ENCODE measurements at regions not wholly inside any gene's neighbourhood (a gene's known extent, or its start where the extent isn't known, plus 50 kb on each side); places are given as distances from the start of the nearest gene placed in this dataset.

DNA sequence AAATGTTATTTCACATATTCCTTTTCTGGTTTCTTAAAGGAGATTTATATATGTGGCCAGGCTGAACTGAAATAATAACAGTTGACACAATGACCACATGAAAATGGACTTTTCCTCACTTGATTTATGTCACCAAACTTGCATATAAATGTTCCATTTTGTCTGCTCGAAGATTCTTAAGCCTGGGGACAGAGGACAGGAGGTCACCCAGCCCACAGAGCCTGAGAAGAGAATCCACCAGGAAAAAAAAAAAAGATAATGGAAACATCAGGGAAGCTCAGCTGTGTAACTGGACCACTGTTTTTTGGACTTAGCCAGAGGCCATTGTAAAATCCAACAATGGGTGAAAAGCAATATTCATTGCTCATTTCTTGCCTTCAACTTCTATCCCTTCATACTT is 359.0 kb upstream of the FGF16 start:
- Histone ChIP-seq H4K20me1 (ENCODE audit: control insufficient read depth, insufficient read depth, insufficient read length) (no peaks in the 10 kb centered on the region), H3K27me3 (ENCODE audit: insufficient read depth, low read length) (no peaks in the 10 kb centered on the region), H3K9me3 (ENCODE audit: control insufficient read depth, low read depth, low read length) (peaks cover 35% of the 10 kb centered on the region), H3K23ac (ENCODE audit: insufficient read length, low read depth, low read length) (no peak overlapping the region), H3K56ac (ENCODE audit: insufficient read length, low read depth, low read length) (no peak overlapping the region), H2BK5ac (ENCODE audit: insufficient read length, low read length) (no peak overlapping the region), H3K23me2 (ENCODE audit: insufficient read length, low read depth, low read length, poor library complexity, severe bottlenecking) (peaks cover 3% of the 10 kb centered on the region), H3K4me2 (ENCODE audit: insufficient read depth, insufficient read length, low read length) (no peak overlapping the region), H3K79me2 (ENCODE audit: insufficient read depth, low read length) (no peaks in the 10 kb centered on the region), H4K8ac (replicated peaks; ENCODE audit: insufficient read length, low read depth, low read length) (no peak overlapping the region), H2BK15ac (ENCODE audit: low read depth, low read length) (no peak overlapping the region), H3K79me1 (ENCODE audit: insufficient read depth, low read depth, low read length, poor library complexity, severe bottlenecking) (no peaks in the 10 kb centered on the region), H3K4ac (ENCODE audit: low read depth, low read length) (no peak overlapping the region), H2BK120ac (ENCODE audit: low read depth, low read length, poor library complexity, severe bottlenecking) (no peak overlapping the region), H3T11ph (ENCODE audit: low read length) (no peak overlapping the region), H2BK12ac (ENCODE audit: insufficient read length, low read depth, low read length) (no peak overlapping the region), H3K14ac (ENCODE audit: insufficient read depth, low read length) (no peak overlapping the region), H2AK5ac (ENCODE audit: insufficient read length, low read length) (no peak overlapping the region), H3K4me1 (ENCODE audit: insufficient read depth, low read length) (no peaks in the 10 kb centered on the region), H2BK20ac (ENCODE audit: low read depth, low read length, poor library complexity, severe bottlenecking) (no peak overlapping the region), H3K9ac (ENCODE audit: extremely low read depth, insufficient read length, low read length) (no peak overlapping the region), H3K18ac (ENCODE audit: insufficient read length, low read depth, low read length) (no peak overlapping the region), H3K27ac (ENCODE audit: insufficient read length, low read depth, low read length) (no peak overlapping the region), H4K91ac (ENCODE audit: insufficient read length, low read depth, low read length) (no peak overlapping the region), H2AFZ (ENCODE audit: low read length) (no peak overlapping the region), H4K5ac (ENCODE audit: insufficient read length, low read depth, low read length) (no peak overlapping the region)
- WGBS (ENCODE audit: extremely low coverage, insufficient read length, low lambda C conversion rate), result no CpG with 5 or more reads among the region's 1 CpG
- Mint-ChIP-seq H3K27me3 (ENCODE audit: low read depth) (no peaks in the 10 kb centered on the region; the same call in 1 of the 2 replicates), H3K27ac (no peak overlapping the region), H3K36me3 (ENCODE audit: insufficient read depth in 1 of 3, low read depth in 3 of 3) (peaks cover 0 to 3% (median 2%) of the 10 kb centered on the region in 3 experiments; a peak in 5 of 7 replicates), H3K4me3 (no peak overlapping the region), H3K4me1 (no peaks in the 10 kb centered on the region), H3K9me3 (peaks cover 92 to 96% of the 10 kb centered on the region in 2 experiments)
- DNase-seq, result no peak
- TF ChIP-seq, protein P1, sequence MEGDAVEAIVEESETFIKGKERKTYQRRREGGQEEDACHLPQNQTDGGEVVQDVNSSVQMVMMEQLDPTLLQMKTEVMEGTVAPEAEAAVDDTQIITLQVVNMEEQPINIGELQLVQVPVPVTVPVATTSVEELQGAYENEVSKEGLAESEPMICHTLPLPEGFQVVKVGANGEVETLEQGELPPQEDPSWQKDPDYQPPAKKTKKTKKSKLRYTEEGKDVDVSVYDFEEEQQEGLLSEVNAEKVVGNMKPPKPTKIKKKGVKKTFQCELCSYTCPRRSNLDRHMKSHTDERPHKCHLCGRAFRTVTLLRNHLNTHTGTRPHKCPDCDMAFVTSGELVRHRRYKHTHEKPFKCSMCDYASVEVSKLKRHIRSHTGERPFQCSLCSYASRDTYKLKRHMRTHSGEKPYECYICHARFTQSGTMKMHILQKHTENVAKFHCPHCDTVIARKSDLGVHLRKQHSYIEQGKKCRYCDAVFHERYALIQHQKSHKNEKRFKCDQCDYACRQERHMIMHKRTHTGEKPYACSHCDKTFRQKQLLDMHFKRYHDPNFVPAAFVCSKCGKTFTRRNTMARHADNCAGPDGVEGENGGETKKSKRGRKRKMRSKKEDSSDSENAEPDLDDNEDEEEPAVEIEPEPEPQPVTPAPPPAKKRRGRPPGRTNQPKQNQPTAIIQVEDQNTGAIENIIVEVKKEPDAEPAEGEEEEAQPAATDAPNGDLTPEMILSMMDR (conservative IDR thresholded peaks at IDR 0.05), result no peak

All from H9 (cell line).